Neural cell (in vitro differentiated cells): ENCODE measurements at regions not wholly inside any gene's neighbourhood (a gene's known extent, or its start where the extent isn't known, plus 50 kb on each side); places are given as distances from the start of the nearest gene placed in this dataset.

ENCODE experiments used
- CTCF ChIP-seq: fragments of 450-650 bp; IDR thresholded peaks from 2 replicates; pipeline ENCODE4 v1.5.1; 2014; ENCODE audit warnings: antibody characterized with exemption, mild to moderate bottlenecking, moderate library complexity; ENCODE audit not compliant: poor library complexity, severe bottlenecking
- RAD21 ChIP-seq: fragments of 450-650 bp; conservative IDR thresholded peaks from 2 replicates; pipeline ENCODE4 v1.6.1; 2014; ENCODE audit warnings: antibody characterized with exemption, mild to moderate bottlenecking, moderate library complexity
- REST ChIP-seq: IDR thresholded peaks from 2 replicates; pipeline ENCODE4 v1.6.1; 2012; ENCODE audit warnings: borderline replicate concordance

GRCh38 chr2:66017763-66018162, 417.2 kb upstream of the MEIS1 start:
- TF ChIP-seq CTCF: no peak
- no peak for TF ChIP-seq REST
- TF ChIP-seq RAD21: no peak
